HEK293 (cell line): ENCODE measurements at regions not wholly inside any gene's neighbourhood (a gene's known extent, or its start where the extent isn't known, plus 50 kb on each side); places are given as distances from the start of the nearest gene placed in this dataset.

Source experiments
- CTCF ChIA-PET: fragments of 350-600 bp; formaldehyde crosslinking; extraction: SDS; loops from one replicate; lab custom pipeline; 2021; ENCODE audit warnings: antibody characterized with exemption; lab: Yijun Ruan, JAX
- POLR2A ChIA-PET: fragments of 300-600 bp; formaldehyde crosslinking; extraction: SDS; loops from one replicate; lab custom pipeline; 2020; ENCODE audit warnings: antibody characterized with exemption, inconsistent platforms; lab: Yijun Ruan, JAX
- H3K27ac ChIP-seq: fragments of 200-500 bp; sonication (Bioruptor generic); 2 replicates; pipeline ENCODE4 v1.5.1; 2014; ENCODE audit warnings: low read depth, low read length, control low read depth, inconsistent platforms; ENCODE audit errors: extremely low read depth
- H3K36me3 ChIP-seq, 2 experiments: fragments of 200-500 bp in 1 of 2; sonication (Bioruptor generic) in 1 of 2; 1 replicate in 1 of 2; 2 replicates in 1 of 2; pipeline ENCODE4 v1.5.1; 2014 to 2017; ENCODE audit warnings: inconsistent platforms in 2 of 2, low read length in 2 of 2; ENCODE audit not compliant: control insufficient read depth in 2 of 2, insufficient read depth in 1 of 2
- H3K4me1 ChIP-seq: fragments of 200-500 bp; sonication (Bioruptor generic); 2 replicates; pipeline ENCODE4 v1.5.1; 2014; ENCODE audit warnings: mild to moderate bottlenecking, low read length, inconsistent platforms; ENCODE audit not compliant: control insufficient read depth, insufficient read depth
- H3K4me3 ChIP-seq: 2 replicates; pipeline ENCODE4 v1.5.1; 2011; ENCODE audit warnings: low read depth, mild to moderate bottlenecking, control low read depth, low read length, moderate library complexity
- H3K9me3 ChIP-seq: fragments of 200-500 bp; sonication (Bioruptor generic); 2 replicates; pipeline ENCODE4 v1.5.1; 2014; ENCODE audit warnings: low read depth, low read length, inconsistent platforms; ENCODE audit not compliant: control insufficient read depth, insufficient read depth
- CTCF ChIP-seq: fragments of 450-650 bp; formaldehyde crosslinking; IDR thresholded peaks from 2 replicates; pipeline ENCODE4 v1.5.1; 2016; ENCODE audit warnings: missing biosample characterization, missing genetic modification characterization
- PBX3 ChIP-seq: sonication (generic); formaldehyde crosslinking; IDR thresholded peaks from 2 replicates; pipeline ENCODE4 v1.8.1; 2022; ENCODE audit warnings: mild to moderate bottlenecking, moderate library complexity, missing genetic modification reagents
- PRDM10 ChIP-seq: fragments of 450-650 bp; formaldehyde crosslinking; IDR thresholded peaks from 2 replicates; pipeline ENCODE4 v1.5.1; 2016; ENCODE audit warnings: missing biosample characterization, missing genetic modification characterization
- PRDM2 ChIP-seq: fragments of 450-650 bp; formaldehyde crosslinking; IDR thresholded peaks from 2 replicates; pipeline ENCODE4 v1.5.1; 2016; ENCODE audit warnings: missing biosample characterization, missing genetic modification characterization, borderline replicate concordance
- ZBTB20 ChIP-seq: fragments of 450-650 bp; formaldehyde crosslinking; IDR thresholded peaks from 2 replicates; pipeline ENCODE4 v1.5.1; 2016; ENCODE audit warnings: missing biosample characterization, missing genetic modification characterization
- ZFHX2 ChIP-seq: fragments of 450-650 bp; formaldehyde crosslinking; conservative IDR thresholded peaks from 2 replicates; pipeline ENCODE4 v1.5.1; 2016; ENCODE audit warnings: missing biosample characterization, missing genetic modification characterization
- ZNF10 ChIP-seq: fragments of 450-650 bp; formaldehyde crosslinking; IDR thresholded peaks from 2 replicates; pipeline ENCODE4 v1.5.1; 2017; ENCODE audit warnings: missing biosample characterization, missing genetic modification characterization
- ZNF133 ChIP-seq: fragments of 450-650 bp; formaldehyde crosslinking; IDR thresholded peaks from 2 replicates; pipeline ENCODE4 v1.5.1; 2016; ENCODE audit warnings: missing biosample characterization, missing genetic modification characterization
- ZNF23 ChIP-seq: fragments of 450-650 bp; formaldehyde crosslinking; IDR thresholded peaks from 2 replicates; pipeline ENCODE4 v1.5.1; 2016; ENCODE audit warnings: missing biosample characterization, missing genetic modification characterization, borderline replicate concordance
- ZNF239 ChIP-seq: fragments of 450-650 bp; formaldehyde crosslinking; IDR thresholded peaks from 2 replicates; pipeline ENCODE4 v1.5.1; 2016; ENCODE audit warnings: missing biosample characterization, missing genetic modification characterization
- ZNF24 ChIP-seq: fragments of 450-650 bp; formaldehyde crosslinking; IDR thresholded peaks from 2 replicates; pipeline ENCODE4 v1.5.1; 2016; ENCODE audit warnings: missing biosample characterization, missing genetic modification characterization
- ZNF274 ChIP-seq, 2 experiments: fragments of 200-500 bp in 1 of 2; fragments of 450-650 bp in 1 of 2; sonication (Bioruptor generic) in 1 of 2; formaldehyde crosslinking in 1 of 2; IDR thresholded peaks; 2 replicates each; pipeline versions ENCODE4 v1.5.1 to v1.6.1; 2014 to 2016; ENCODE audit warnings: borderline replicate concordance in 1 of 2, inconsistent platforms in 1 of 2, low read length in 1 of 2, missing biosample characterization in 1 of 2, missing genetic modification characterization in 1 of 2
- ZNF530 ChIP-seq: fragments of 450-650 bp; formaldehyde crosslinking; IDR thresholded peaks from 2 replicates; pipeline ENCODE4 v1.5.1; 2016; ENCODE audit warnings: low read depth, missing biosample characterization, missing genetic modification characterization
- ZNF704 ChIP-seq: fragments of 450-650 bp; formaldehyde crosslinking; IDR thresholded peaks from 2 replicates; pipeline ENCODE4 v1.5.1; 2016; ENCODE audit warnings: missing biosample characterization, missing genetic modification characterization
- ZNF792 ChIP-seq: fragments of 450-650 bp; formaldehyde crosslinking; IDR thresholded peaks from 2 replicates; pipeline ENCODE4 v1.5.1; 2016; ENCODE audit warnings: missing biosample characterization, missing genetic modification characterization

- ChIA-PET CTCF (interaction anchor here (0.5 kb wide), 1 partner anchor 16 kb away, joined by 3 read pairs; no protein-coding TSS in a partner anchor), POLR2A (no interaction called here)
- Histone ChIP-seq H3K27ac (no peak overlapping the region), H3K9me3 (no peaks in the 10 kb centered on the region), H3K4me1 (no peaks in the 10 kb centered on the region), H3K36me3 (no peaks in the 10 kb centered on the region)
- no peak for TF ChIP-seq PBX3 (CRISPR knock-in tag)
- no peak for TF ChIP-seq ZNF24 (tag by site-specific recombination)
- no peak for TF ChIP-seq ZNF274 (IDR thresholded peaks at IDR 0.05; ENCODE audit: low read length)
- TF ChIP-seq ZNF274 (tag by site-specific recombination; IDR thresholded peaks at IDR 0.05; ENCODE audit: borderline replicate concordance) = no peak
- TF ChIP-seq ZNF704 (tag by site-specific recombination) = no peak
- TF ChIP-seq, all 188 proteins: peak for 0
- no peak overlapping the region for H3K4me3 ChIP-seq
Observed at GRCh38 chr5:39775086-39775796, 350.5 kb upstream of the DAB2 start.

- CTCF ChIA-PET = interaction anchor here (0.5 kb wide), 1 partner anchor 15 kb away, joined by 3 read pairs; no protein-coding TSS in a partner anchor
- Histone ChIP-seq H3K36me3 (no peaks in the 10 kb centered on the region), H3K4me1 (no peaks in the 10 kb centered on the region), H3K4me3 (no peak overlapping the region)
- POLR2A ChIA-PET = no interaction called here
- TF ChIP-seq ZNF10 (tag by site-specific recombination) = no peak
- TF ChIP-seq ZBTB20 (tag by site-specific recombination) = no peak
- TF ChIP-seq ZNF133 (tag by site-specific recombination) = no peak
- TF ChIP-seq ZFHX2 (tag by site-specific recombination) = no peak
- TF ChIP-seq PRDM2 (tag by site-specific recombination) = no peak
- TF ChIP-seq ZNF23 (tag by site-specific recombination) = no peak
- no peak for TF ChIP-seq ZNF239 (tag by site-specific recombination)
- no peak for TF ChIP-seq CTCF (tag by site-specific recombination)
- TF ChIP-seq ZNF530 (tag by site-specific recombination) = no peak
- no peak for TF ChIP-seq ZNF792 (tag by site-specific recombination)
- no peak for TF ChIP-seq PRDM10 (tag by site-specific recombination)
- TF ChIP-seq, all 188 proteins: peak for 0
- Histone ChIP-seq H3K9me3 (no peaks in the 10 kb centered on the region), H3K27ac (no peak overlapping the region)
Observed at GRCh38 chr5:39774605-39775004, 349.8 kb upstream of the DAB2 start.
